ENCODE measurements at regions not wholly inside any gene's neighbourhood (a gene's known extent, or its start where the extent isn't known, plus 50 kb on each side); places are given as distances from the start of the nearest gene placed in this dataset.
"Not testable (repeated sequence)": the region's sequence is repeated elsewhere in the genome, so short reads cannot be mapped to it uniquely, and the experiment has no call there.

DNA sequence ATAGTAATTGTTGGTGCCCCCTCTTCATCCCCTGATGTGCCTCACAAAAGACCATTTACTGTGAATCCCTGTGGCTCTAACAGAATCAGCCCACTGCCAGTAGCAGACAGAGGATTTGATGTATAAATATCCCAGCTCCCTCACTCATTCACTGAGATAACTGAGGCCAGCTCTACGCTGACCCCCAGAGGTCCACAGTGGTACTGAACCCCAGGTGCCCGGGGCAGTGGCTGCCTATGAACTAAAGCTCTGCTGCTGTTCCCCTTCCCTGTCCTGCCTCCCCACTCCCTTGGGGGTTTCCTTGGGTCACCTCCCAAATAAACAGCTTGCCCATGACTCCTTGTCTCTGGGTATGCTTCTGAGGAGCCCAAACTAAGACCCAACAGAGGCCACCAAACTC lies 295.8 kb downstream of the FOXL1 start:
- ChIA-PET CTCF (interaction anchor here (1.0 kb wide), 1 partner anchor 188 kb away, joined by 3 read pairs; no protein-coding TSS in a partner anchor), POLR2A (no interaction called here)

DNA sequence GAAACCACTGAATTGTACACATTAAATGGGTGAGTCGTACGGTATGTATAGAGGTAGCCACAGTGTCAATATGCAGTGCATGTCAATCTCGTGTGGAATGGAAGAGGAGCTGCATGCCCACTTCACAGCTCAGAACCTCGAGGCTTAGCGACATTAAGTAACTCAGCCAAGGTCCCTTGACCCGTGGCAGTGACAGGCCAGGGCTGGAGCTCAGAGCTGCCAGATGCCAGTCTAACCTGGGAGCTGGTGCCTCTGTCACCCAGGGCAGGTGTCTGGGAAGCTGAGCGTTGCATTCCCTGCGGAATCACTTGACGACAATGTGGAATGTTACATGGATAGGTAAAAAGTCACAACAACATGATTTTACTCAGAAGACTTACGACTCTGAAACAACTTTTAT lies 298.1 kb downstream of the FOXL1 start:
- POLR2A ChIA-PET: no interaction called here

GRCh38 chr16:86877108-86877507 lies 298.8 kb downstream of the FOXL1 start:
- CTCF ChIA-PET: no interaction called here
- POLR2A ChIA-PET: no interaction called here

More for the DNA sequence above, 298.1 kb downstream of the FOXL1 start:
- CTCF ChIA-PET: no interaction called here

DNA sequence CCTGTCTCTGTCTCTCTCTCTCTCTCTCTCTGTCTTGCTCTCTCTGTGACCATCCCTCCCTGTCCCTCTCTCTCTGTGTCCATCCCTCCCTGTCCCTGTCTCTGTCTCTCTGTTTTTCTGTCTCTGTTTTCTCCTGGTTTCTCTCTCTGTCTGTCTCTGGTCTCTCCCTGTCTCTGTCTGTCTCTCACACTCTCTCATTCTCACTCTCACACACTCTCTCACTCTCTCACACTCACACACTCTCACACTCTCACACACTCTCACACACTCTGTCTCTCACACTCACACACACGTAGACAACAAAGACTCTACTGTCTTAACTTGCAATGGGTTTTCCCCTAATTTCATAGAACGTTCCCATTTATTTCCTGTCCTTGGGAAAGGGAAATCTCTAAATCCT lies 299.5 kb downstream of the FOXL1 start:
- CTCF ChIA-PET: interaction anchor here (1.3 kb wide), 1 partner anchor 313 kb away, joined by 3 read pairs; no protein-coding TSS in a partner anchor
- POLR2A ChIA-PET: no interaction called here

- CTCF ChIA-PET: interaction anchor here (1.3 kb wide), 1 partner anchor 314 kb away, joined by 3 read pairs; no protein-coding TSS in a partner anchor
- POLR2A ChIA-PET: no interaction called here
Measured at GRCh38 chr16:86878236-86879080, 300.1 kb downstream of the FOXL1 start.

DNA sequence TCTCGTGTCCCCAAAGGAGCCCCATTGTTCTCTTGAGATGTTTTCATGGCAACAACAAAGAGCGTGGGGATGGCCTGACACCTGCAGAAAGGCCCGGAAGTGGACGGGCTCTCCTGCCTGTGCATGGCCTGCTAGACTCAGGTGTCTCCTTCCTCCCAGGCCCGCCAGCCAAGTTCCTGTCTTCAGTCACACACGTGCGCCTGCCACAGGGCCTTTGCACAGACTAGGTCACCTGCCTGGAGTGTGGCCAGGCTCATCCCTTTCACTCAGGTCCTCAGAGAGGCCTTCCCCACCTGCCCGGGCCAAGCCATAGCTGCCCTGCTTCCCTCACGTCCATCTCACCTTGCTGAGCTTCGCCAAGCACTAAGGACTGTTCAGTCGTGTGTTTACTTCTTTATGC lies 300.9 kb downstream of the FOXL1 start:
- POLR2A ChIA-PET: no interaction called here

DNA sequence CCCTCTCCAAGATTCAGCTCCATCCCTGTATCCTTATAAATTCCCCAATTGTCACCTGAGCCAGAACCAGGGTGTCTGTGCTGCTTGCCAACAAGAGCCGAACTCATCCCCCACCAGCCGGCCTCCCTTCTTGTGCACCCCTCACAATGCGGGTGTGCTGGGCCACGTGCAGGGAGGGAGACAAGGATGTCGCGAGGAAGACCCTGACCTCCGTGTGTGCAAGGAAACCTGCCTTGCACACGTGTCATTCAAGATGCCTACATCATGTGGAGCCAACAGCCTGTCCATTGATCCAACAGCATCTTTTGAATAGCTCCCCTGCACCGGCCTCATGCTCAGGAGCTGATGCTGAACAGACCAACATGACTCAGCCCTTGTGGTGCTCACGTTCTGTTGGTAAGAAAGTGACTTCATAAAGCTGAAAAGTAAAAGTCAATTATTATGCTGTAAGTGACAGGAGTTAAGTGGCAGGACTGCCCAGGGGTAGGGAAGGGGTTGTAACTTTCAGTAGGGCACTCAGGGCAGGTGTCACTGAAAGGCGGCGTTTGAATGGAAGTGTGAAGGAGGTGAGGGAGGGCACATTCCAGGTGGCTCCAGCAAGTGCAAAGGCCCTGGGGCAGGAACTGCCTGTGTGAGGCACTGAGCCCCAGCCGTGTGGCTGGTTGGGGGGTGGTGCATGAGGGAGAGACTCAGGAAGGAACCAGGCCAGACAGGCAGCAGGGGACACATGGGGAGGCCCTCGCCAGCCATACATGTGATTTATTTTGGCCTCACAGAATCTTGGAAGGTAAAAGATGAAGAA lies 302.2 kb downstream of the FOXL1 start:
- POLR2A ChIA-PET: no interaction called here

More for the DNA sequence above, 300.9 kb downstream of the FOXL1 start:
- CTCF ChIA-PET: interaction anchor here (1.3 kb wide), 1 partner anchor 315 kb away, joined by 3 read pairs; no protein-coding TSS in a partner anchor

DNA sequence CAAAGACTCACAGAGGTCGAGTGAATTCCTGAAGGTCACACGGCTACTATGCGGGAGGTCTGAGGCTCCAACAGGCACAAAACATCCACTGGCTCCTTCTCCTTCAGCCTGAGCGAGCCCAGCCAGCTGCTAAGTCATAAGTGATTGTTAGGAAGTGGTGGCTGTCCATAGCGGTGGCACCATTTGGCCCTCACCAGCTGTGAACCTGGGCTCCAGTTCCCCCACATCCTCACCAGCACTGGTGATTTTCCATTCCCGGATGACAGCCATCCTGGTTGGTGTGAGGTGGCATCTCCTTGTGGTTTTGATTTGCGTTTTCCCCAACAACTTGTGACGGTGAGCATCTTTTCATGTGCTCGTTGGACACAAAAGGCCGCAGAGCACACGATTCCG lies 302.8 kb downstream of the FOXL1 start:
- CTCF ChIA-PET: no interaction called here
- POLR2A ChIA-PET: no interaction called here

More for the DNA sequence above, 302.2 kb downstream of the FOXL1 start:
- CTCF ChIA-PET: no interaction called here

- ChIA-PET CTCF (no interaction called here), POLR2A (no interaction called here)
Measured at GRCh38 chr16:86881861-86882273, 303.5 kb downstream of the FOXL1 start.

DNA sequence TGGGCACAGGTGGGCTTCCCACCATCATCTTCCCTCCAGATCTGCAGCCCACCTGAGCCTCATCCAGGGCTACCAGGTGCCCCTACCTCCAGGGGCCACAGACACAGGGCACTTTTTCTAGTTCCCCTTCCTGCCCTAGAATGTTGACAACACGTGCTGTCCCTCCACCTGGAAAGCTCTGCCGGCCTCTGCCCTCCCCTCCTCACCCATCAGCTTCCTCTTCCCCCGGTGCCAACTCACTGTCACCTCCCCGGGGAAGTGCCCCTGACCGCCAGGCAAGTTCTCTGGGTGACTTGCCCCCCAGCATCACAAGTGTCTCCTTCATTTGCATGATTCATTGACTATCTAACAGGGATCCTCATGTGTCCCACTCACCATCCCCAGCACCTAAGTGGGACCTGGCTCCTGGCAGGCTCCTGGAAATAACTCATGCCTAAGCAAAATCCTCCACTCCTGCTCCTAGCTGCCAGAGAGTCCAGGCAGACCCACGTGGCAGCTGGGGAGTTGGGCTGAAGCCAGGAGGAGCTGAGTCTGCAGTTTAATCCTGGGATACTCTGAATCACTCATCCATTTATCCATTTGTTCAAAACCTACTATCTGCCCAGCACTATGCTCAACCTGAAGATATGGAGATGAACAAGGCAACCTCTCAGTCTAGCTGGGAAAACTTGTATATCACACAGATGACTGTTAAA lies 304.4 kb downstream of the FOXL1 start:
- POLR2A ChIA-PET: no interaction called here
- CTCF ChIA-PET: interaction anchor here (0.6 kb wide), 1 partner anchor 1462 kb away, joined by 3 read pairs; no protein-coding TSS in a partner anchor

- ChIA-PET CTCF (no interaction called here), POLR2A (no interaction called here)
Measured at GRCh38 chr16:86883583-86884389, 305.4 kb downstream of the FOXL1 start.

DNA sequence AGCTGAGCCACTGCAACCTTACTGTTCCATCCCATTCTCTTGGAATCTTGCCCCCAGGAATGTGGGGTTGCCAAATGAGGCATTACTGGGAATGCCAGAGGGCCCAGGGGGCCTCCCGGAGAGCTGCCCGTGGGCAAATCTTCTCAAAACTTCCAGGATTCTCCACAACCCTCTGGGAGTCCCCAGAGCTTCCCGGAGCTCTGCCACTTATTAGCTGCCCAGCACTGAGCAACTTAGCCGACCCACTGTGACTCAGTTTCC lies 306.0 kb downstream of the FOXL1 start:
- ChIA-PET POLR2A (no interaction called here), CTCF (no interaction called here)

- ChIA-PET CTCF (no interaction called here), POLR2A (no interaction called here)
Measured at GRCh38 chr16:86885139-86885538, 306.8 kb downstream of the FOXL1 start.

GRCh38 chr16:86886651-86887050 lies 308.3 kb downstream of the FOXL1 start:
- CTCF ChIA-PET: no interaction called here
- POLR2A ChIA-PET: no interaction called here

DNA sequence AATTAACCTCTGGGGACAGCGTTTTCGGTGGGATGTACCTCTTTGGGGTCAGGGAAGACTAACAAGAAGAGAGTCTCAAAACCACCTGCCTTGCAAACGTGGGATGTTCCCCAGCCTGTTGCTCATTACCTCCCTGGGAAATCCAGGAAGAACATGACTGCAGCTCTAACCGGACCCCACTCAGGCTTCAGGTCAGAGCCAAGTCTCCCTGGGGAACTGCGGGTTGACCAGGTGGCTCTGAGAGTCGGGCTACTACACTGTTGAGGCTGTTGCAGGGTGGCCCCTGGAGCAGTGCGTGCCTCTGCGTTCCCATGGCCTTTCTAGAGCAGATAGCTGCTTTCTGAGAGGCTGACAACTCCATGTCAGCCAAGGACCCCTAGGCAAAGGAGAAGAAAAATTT lies 309.1 kb downstream of the FOXL1 start:
- CTCF ChIA-PET: no interaction called here
- POLR2A ChIA-PET: no interaction called here

- ChIA-PET POLR2A (no interaction called here), CTCF (no interaction called here)
Measured at GRCh38 chr16:86888231-86889053, 310.1 kb downstream of the FOXL1 start.

DNA sequence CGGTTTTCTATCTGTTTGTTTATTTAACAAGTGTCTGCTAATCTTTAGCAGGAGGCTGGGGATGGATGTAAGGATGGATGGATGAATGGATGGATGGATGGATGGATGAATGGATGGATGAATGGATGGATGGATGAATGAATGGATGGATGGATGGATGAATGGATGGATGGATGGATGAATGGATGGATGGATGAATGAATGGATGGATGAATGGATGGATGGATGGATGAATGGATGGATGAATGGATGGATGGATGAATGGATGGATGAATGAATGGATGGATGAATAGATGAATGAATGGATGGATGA lies 310.7 kb downstream of the FOXL1 start:
- POLR2A ChIA-PET: not testable (repeated sequence)

DNA sequence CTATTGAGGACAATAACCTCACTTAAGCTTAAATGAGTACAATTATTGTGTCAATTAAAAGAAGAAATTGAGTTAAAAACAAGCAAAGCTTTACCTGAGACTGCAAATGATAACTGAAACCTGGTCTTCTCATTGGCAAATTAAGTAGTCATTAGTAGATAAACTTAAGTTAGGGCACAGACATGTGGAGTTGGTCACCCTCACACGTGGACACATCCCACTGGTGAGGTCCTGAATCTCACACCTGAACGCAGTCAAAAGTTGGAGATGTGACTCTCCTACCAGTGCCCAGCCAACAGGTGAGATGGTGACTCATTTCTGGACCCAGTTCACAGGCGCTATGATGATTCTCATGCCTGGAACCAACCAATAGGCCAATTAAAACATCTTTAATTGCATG lies 311.6 kb downstream of the FOXL1 start:
- ChIA-PET POLR2A (no interaction called here), CTCF (no interaction called here)

More for the DNA sequence above, 310.7 kb downstream of the FOXL1 start:
- CTCF ChIA-PET: not testable (repeated sequence)

GRCh38 chr16:86891121-86891520 lies 312.8 kb downstream of the FOXL1 start:
- CTCF ChIA-PET: no interaction called here
- POLR2A ChIA-PET: no interaction called here
